ENCODE measurements at regions not wholly inside any gene's neighbourhood (a gene's known extent, or its start where the extent isn't known, plus 50 kb on each side); places are given as distances from the start of the nearest gene placed in this dataset.

- intact Hi-C loops (cut with DNase I), result no loop called here
- DNase-seq (ENCODE audit: low spot score), result no peak
- ATAC-seq, result no peak
Measured at GRCh38 chr20:11045412-11046175, 371.8 kb upstream of the JAG1 start.

- ATAC-seq, result no peak
- intact Hi-C loops (cut with DNase I), result no loop called here
- no peak for DNase-seq (ENCODE audit: low spot score)
Measured at GRCh38 chr20:11047559-11047958, 373.8 kb upstream of the JAG1 start.

- DNase-seq (ENCODE audit: low spot score) (no peak), ATAC-seq (no peak)
- intact Hi-C loops (cut with DNase I), result no loop called here
Measured at GRCh38 chr20:11048739-11049138, 374.9 kb upstream of the JAG1 start.

GRCh38 chr20:11050350-11050749 lies 376.6 kb upstream of the JAG1 start:
- DNase-seq (ENCODE audit: low spot score) (no peak), ATAC-seq (no peak)
- intact Hi-C loops (cut with DNase I), result no loop called here

GRCh38 chr20:11051136-11051535 lies 377.3 kb upstream of the JAG1 start:
- intact Hi-C loops (cut with DNase I), result no loop called here
- no peak for DNase-seq (ENCODE audit: low spot score)
- ATAC-seq, result no peak

- no peak for ATAC-seq
- intact Hi-C loops (cut with DNase I), result no loop called here
Measured at GRCh38 chr20:11053310-11053709, 379.5 kb upstream of the JAG1 start.

GRCh38 chr20:11054266-11054993 lies 380.6 kb upstream of the JAG1 start:
- no peak for ATAC-seq
- intact Hi-C loops (cut with DNase I), result no loop called here

More at GRCh38 chr20:11053310-11053709, 379.5 kb upstream of the JAG1 start:
- no peak for DNase-seq (ENCODE audit: low spot score)

GRCh38 chr20:11056414-11056813 lies 382.6 kb upstream of the JAG1 start:
- DNase-seq (ENCODE audit: low spot score) (no peak), ATAC-seq (no peak)
- intact Hi-C loops (cut with DNase I), result no loop called here

More at GRCh38 chr20:11054266-11054993, 380.6 kb upstream of the JAG1 start:
- DNase-seq (ENCODE audit: low spot score), result no peak

GRCh38 chr20:11057624-11058023 lies 383.8 kb upstream of the JAG1 start:
- intact Hi-C loops (cut with DNase I), result no loop called here
- DNase-seq (ENCODE audit: low spot score) (no peak), ATAC-seq (peak; percentile 49)

- ATAC-seq, result no peak
- intact Hi-C loops (cut with DNase I), result no loop called here
- DNase-seq (ENCODE audit: low spot score), result no peak
Measured at GRCh38 chr20:11059659-11060058, 385.9 kb upstream of the JAG1 start.

GRCh38 chr20:11060423-11061185 lies 386.8 kb upstream of the JAG1 start:
- intact Hi-C loops (cut with DNase I), result no loop called here
- DNase-seq (ENCODE audit: low spot score) (no peak), ATAC-seq (no peak)

GRCh38 chr20:11063444-11063843 lies 389.6 kb upstream of the JAG1 start:
- intact Hi-C loops (cut with DNase I), result no loop called here
- no peak for ATAC-seq

GRCh38 chr20:11064946-11065345 lies 391.1 kb upstream of the JAG1 start:
- intact Hi-C loops (cut with DNase I), result no loop called here
- no peak for ATAC-seq
- DNase-seq (ENCODE audit: low spot score), result no peak

More at GRCh38 chr20:11063444-11063843, 389.6 kb upstream of the JAG1 start:
- DNase-seq (ENCODE audit: low spot score), result no peak

GRCh38 chr20:11067359-11067758 lies 393.6 kb upstream of the JAG1 start:
- ATAC-seq (no peak), DNase-seq (ENCODE audit: low spot score) (no peak)
- intact Hi-C loops (cut with DNase I), result no loop called here

GRCh38 chr20:11072982-11073381 lies 399.2 kb upstream of the JAG1 start:
- intact Hi-C loops (cut with DNase I), result no loop called here
- ATAC-seq (no peak), DNase-seq (ENCODE audit: low spot score) (no peak)

GRCh38 chr20:11076434-11077105 lies 402.8 kb upstream of the JAG1 start:
- intact Hi-C loops (cut with DNase I), result no loop called here
- no peak for ATAC-seq
- DNase-seq (ENCODE audit: low spot score), result no peak

GRCh38 chr20:11077226-11077625 lies 403.4 kb upstream of the JAG1 start:
- intact Hi-C loops (cut with DNase I), result no loop called here
- no peak for ATAC-seq
- no peak for DNase-seq (ENCODE audit: low spot score)

- intact Hi-C loops (cut with DNase I), result no loop called here
- no peak for ATAC-seq
- no peak for DNase-seq (ENCODE audit: low spot score)
Measured at GRCh38 chr20:11080010-11080409, 406.2 kb upstream of the JAG1 start.

- no peak for ATAC-seq
- intact Hi-C loops (cut with DNase I), result no loop called here
- DNase-seq (ENCODE audit: low spot score), result no peak
Measured at GRCh38 chr20:11080781-11081377, 407.1 kb upstream of the JAG1 start.
